ENCODE measurements at regions not wholly inside any gene's neighbourhood (a gene's known extent, or its start where the extent isn't known, plus 50 kb on each side); places are given as distances from the start of the nearest gene placed in this dataset.
"Not testable (repeated sequence)": the region's sequence is repeated elsewhere in the genome, so short reads cannot be mapped to it uniquely, and the experiment has no call there.

GRCh38 chr14:106768972-106769700, 1242.8 kb downstream of the TMEM121 start:
- DNase-seq, result not testable (repeated sequence)

GRCh38 chr14:106770158-106770672, 1243.8 kb downstream of the TMEM121 start:
- not testable (repeated sequence) for DNase-seq

DNA sequence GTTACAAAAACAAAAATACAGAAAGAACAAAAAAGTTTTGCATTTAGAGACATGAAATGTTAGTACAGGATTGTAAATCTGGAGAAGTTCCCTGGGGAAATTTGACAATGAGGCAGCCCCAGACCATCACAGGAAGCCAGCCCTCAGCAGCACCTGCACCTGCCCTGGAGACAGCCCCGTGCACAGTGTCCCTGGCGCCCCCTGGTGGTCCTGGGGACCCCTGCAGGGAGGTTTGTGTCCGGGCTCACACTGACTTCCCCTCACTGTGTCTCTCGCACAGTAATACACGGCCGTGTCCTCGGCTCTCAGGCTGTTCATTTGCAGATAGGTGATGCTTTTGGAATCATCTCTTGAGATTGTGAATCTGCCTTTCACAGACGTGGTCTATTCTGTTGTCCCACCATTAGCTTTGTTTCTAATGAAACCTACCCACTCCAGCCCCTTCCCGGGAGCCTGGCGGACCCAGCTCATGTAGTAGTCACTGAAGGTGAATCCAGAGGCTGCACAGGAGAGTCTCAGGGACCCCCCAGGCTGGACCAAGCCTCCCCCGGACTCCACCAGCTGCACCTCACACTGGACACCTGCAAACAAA, 1248.6 kb downstream of the TMEM121 start:
- peak; percentile 80 for DNase-seq

DNA sequence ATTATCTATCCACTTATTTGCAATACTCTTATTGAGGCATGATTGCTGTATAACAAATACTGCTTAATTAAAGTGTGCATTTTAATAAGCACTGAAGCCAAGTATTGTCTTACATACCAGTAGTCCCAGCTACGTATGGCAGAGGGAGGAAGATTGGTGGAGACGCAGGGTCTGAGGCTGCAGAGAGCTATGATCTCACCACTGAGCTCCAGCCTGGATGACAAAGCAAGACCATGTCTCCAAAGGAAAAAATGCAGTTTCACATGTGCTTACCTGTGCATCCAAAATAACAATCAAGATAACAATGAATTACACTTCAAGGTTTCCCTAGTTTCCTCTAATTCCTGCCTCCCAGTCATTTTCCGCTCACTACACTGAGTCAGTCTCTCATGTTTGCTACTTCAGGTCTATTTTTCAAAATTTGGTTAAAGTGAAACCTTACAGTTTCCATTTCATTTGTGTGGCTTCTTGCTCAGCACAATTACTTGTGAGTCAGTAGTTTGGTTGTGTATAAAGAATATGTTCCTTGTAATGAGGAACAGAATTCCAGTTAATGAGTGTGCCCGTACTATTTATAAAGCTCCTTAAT, 1250.1 kb downstream of the TMEM121 start:
- DNase-seq, result no peak

DNA sequence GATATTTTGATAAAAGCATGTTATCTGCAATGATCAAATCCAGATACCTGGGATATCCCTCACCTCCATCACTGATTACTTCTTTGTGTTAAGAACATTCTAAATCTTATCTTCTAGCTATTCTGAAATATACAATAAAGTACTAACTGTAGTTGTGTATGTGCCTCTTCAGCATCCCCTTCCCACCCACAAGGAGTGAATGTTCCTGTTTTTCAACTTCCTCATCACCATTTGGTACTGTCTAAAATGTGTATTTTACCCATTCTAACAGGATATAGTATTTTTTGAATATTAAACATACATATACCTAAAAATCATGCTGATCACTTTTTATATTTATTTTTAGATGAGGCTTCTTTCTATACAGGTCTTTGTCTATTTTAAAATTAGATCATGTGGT, 1252.6 kb downstream of the TMEM121 start:
- no peak for DNase-seq

GRCh38 chr14:106786697-106787096, 1260.3 kb downstream of the TMEM121 start:
- DNase-seq, result no peak

GRCh38 chr14:106787626-106788025, 1261.2 kb downstream of the TMEM121 start:
- DNase-seq, result no peak

- DNase-seq, result no peak
Observed at GRCh38 chr14:106788534-106788933, 1262.2 kb downstream of the TMEM121 start.

DNA sequence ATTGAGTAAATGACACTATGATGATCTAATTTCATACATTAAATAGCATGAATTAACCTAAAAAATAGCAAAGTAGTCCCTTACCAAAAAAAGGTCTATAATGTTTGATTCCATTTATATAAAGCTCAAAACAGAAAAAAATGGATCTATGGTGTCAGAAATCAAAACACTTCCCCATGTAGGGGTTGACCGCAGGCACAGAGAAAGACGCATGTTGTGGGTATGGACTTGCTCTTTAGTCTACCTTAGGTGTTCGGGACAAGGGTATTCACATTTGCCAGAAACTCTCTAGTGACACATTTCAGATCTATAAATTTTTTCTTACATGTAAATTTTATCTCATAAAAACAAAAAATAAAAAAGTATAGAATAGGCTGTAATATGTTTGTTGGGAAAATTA, 1262.9 kb downstream of the TMEM121 start:
- no peak for DNase-seq

GRCh38 chr14:106790189-106791036, 1264.0 kb downstream of the TMEM121 start:
- peak; percentile 77 for DNase-seq

- no peak for DNase-seq
Observed at GRCh38 chr14:106792543-106792942, 1266.2 kb downstream of the TMEM121 start.

GRCh38 chr14:106798166-106798565, 1271.8 kb downstream of the TMEM121 start:
- DNase-seq, result not testable (repeated sequence)

GRCh38 chr14:106802413-106803364, 1276.3 kb downstream of the TMEM121 start:
- DNase-seq, result no peak

DNA sequence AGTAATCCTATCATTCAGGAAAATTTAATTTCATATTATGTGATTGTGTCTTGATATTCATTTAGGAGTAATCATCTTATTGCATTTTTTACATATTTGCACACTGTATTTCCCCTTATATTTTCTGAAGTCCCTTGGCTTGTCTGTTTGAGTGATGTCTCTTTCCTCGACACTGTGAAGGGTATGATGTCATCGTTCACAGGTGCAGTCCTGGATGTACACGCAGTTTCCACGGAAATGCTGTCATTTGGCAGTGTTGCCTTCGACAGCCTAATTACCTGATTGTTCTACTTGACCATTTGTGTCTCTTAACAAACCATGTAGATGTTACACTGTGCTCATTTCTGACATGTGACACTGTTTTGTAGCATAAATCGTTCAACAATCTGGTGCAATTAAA, 1277.0 kb downstream of the TMEM121 start:
- no peak for DNase-seq

GRCh38 chr14:106807493-106807892, 1281.1 kb downstream of the TMEM121 start:
- DNase-seq, result no peak

- no peak for DNase-seq
Observed at GRCh38 chr14:106808458-106808857, 1282.1 kb downstream of the TMEM121 start.

DNA sequence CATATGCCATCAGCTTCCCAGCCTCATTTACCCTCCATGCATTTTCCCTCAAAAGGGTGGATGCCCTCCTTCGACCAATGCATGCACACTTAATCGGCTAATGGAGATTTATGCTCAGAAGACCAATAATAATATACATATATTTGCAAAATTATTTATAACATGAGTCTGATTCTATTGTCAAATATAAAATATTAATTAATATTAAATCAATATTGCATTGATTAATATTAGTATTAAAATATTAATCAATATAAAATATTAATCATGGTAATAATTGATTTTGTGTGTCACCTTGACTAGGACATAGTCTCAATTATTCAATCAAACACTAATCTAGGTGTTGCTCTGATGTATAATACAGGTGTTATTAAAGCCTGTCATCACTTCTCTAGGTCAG, 1282.5 kb downstream of the TMEM121 start:
- no peak for DNase-seq

DNA sequence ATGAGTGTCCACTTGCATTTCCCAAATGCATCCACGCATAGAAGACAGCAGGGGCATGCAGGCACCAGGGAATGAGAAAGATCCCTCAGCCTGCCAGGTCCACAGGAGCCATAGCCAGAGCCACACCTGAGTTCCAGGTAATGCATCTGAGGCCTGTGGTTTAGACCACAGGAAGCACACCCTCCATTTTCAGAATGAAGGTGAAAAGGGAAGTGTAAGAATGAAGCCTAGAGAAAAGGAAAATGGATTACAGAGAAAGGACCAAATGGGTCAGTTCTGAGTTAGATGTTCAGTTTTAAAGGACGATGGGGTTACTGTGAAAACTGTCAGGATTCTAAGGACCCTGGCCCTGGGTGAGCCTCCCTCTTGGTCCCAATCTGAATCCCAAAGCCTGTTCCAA, 1283.2 kb downstream of the TMEM121 start:
- no peak for DNase-seq

DNA sequence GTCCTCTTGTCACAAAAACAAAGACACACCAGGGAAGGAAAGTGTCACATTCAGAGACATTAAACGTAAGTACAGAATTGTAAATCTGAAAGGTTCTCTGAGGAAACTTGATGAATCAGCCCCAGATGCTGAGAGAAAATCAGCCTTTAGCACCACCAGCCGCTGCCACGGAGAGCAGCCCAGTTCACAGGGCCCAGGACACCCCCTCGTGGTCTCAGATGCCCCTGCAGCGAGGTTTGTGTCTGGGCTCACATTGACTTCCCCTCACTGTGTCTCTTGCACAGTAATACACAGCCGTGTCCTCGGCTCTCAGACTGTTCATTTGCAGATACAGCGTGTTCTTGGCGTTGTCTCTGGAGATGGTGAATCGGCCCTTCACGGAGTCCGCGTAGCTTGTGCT, 1283.8 kb downstream of the TMEM121 start:
- not testable (repeated sequence) for DNase-seq

DNA sequence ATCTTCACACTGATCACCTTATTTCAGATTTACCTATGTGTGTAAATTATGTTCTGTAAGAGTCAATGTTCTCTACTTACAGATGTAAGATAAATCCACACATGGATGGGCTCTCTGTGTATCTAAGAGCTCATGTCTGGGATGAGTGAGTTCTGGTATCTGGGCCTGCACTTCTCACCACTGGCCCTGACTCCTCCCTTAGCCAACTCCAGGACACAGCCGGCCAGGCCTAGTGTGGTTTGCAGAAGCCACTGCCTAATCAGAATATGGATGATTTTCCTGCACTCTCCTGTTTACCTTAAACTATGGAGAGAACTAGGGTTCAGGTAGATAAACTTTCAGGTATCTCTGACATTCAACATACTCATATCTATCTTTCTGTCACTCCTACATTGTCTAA, 1284.8 kb downstream of the TMEM121 start:
- no peak for DNase-seq

GRCh38 chr14:106812788-106813476, 1286.5 kb downstream of the TMEM121 start:
- DNase-seq, result no peak

Data from activated CD8-positive, alpha-beta memory T cell treated with anti-CD3 and anti-CD28 coated beads, Interleukin-2, amount 50 U/mL, for 4 hours (primary cell).